HTR-8/SVneo (cell line): ENCODE measurements at regions not wholly inside any gene's neighbourhood (a gene's known extent, or its start where the extent isn't known, plus 50 kb on each side); places are given as distances from the start of the nearest gene placed in this dataset.
A peak's percentile ranks its signal among the peaks of the same experiment; 100 is the strongest.
"Not testable (repeated sequence)": the region's sequence is repeated elsewhere in the genome, so short reads cannot be mapped to it uniquely, and the experiment has no call there.

ENCODE experiments used
- DNase-seq: peaks from one replicate; pipeline ENCODE4 v3.0.0; 2011; ENCODE audit warnings: low spot score, mixed read lengths; ENCODE audit not compliant: insufficient read length
- FAIRE-seq: peaks from 2 replicates; lab custom pipeline; 2011; peaks lifted over from hg19 to GRCh38; lab: Jason Lieb, UNC

DNA sequence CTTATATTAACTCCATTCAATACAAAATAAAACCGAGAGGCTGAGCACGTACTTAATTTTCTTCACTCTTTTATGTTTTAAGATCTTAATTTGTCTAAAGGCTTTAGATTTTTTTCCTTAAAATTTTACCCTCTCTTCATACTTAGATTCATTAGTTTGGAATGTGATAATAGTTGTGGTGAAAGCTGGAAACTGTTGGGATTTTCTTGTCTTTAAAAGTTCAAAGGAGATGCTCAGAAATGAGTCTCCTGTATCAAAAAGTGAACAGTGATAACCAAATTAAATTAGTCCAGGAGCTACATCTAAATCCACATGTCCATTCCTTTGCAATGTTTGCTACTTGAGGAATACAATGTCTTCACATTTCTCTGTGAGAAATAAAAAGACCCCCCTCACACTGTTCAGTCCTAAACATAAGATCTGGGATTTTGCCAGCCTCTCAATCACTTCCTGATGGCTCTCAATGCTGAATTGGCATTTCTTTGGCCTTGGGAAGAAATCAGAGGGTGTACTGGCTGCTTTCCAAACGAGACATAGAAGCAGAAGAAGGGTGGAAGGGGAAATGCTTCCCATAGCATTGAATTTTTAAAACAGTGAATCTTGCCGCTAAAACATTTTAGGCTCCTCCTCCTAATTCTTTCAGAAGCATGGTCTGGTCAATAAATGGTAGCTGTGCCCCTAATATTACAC lies 245.0 kb downstream of the SHOX2 start:
- FAIRE-seq (no peak), DNase-seq (no peak)

DNA sequence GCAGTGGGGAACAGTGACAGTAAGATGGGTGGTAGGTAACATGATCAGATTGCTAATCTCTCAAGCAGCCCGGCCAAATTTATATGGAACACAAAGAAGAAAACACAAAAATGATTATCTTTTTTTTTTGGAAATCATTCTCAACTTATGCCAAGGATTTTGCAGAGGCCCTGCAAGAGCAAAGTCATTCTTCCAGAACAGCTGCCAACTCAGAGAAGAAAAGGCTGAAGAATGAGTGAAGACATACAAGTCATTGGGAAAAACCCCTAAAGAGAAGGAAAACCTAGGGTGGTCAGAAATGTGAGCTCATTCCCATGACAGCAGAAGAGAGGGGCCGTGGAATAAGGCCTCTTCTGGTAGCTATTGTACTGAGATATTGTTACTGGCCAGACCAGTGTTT lies 246.7 kb downstream of the SHOX2 start:
- FAIRE-seq (no peak), DNase-seq (no peak)

GRCh38 chr3:157858821-157859220 lies 247.4 kb downstream of the SHOX2 start:
- DNase-seq (no peak), FAIRE-seq (no peak)

- FAIRE-seq = no peak
- no peak for DNase-seq
Measured at GRCh38 chr3:157857440-157857839, 248.8 kb downstream of the SHOX2 start.

DNA sequence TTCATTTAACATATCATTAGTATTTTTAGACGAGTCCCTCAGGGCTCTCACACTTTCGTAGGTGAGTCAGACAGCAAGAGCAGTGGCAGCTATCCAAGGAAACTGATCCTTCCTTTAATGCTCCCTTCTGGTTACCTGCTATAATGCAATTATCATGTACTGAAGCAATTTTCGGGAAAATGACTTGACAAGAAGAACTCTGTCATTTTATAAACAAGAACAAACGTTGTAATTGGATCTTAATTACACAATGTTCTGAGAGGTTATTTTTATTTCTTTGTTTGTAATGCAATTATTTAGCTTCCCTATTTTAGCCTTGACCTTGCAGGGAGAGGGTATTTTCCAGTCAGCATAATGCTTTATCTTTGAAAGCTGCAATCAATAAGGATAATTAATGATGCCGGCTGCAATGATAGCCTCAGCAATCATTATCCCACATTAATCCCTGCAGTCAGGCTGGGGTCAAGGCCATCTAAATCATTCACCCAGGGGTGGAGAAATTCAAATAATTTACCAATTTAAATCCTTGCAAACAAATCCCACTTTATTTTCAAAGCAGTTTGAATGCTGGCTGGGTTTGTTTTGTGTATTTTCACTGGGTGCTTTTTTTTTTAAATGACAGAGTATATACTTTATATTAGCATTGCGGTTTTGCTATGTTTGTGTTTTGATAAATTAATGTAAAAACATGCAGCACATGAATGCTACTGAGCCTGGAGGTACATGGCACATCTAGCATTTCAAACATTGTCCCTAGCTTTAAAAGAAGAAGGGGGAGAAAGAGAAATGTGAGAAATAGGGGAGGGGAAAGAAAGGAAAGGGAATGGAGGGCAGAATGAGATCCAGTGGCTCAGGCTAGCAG lies 249.9 kb downstream of the SHOX2 start:
- DNase-seq (no peak), FAIRE-seq (no peak)

DNA sequence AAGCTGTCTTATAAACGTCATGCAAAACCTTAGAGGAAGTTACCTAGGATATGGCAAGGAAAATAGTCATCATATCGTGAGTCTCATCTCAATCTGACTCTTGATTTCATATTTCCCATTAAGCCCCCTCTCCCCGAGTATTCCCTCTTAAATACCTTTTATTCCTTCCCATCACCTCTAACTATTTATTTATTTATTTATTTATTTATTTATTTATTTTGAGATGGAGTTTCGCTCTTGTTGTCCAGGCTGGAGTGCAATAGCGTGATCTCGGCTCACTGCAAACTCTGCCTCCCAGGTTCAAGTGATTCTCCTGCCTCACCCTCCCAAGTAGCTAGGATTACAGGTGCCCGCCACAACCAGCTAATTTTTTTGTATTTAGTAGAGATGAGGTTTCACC lies 260.4 kb downstream of the SHOX2 start:
- DNase-seq, FAIRE-seq: not testable (repeated sequence)

DNA sequence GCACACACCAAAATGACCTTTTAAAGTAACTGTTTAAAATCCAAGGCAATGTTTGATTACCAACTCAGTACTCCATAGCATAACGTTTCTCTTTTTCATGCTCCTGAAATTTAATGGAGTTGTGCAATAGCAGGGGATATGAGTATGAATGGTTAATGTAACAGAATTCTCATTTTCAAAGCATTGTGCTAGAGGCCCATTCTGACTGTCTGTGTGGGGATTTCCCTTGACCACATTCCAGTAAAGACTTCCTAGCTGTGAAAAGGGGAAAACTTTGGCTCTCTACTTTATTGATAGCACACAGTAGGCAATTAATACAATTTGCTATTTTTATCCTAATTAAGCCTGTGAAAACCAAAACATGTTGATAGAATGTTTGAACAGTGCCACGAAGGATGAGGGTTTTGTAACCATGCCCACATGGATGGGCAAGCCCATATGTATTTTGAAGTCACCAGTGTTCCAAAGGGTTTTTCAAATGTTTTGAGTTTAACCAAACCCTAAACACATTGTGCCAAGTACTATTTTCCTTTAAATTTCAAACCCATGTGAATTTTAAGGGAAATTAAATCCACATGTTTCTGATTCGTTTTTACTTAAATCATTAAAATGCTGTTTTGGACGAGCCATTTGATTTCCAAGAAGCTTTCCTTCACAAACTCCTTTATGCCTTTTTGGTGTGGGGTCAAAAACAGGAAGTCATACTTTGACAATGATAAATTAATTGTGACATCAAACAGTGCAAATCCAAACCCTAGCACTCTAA lies 261.2 kb downstream of the SHOX2 start:
- FAIRE-seq = no peak
- DNase-seq = no peak

- FAIRE-seq (no peak), DNase-seq (no peak)
Measured at GRCh38 chr3:157844216-157844615, 262.0 kb downstream of the SHOX2 start.

DNA sequence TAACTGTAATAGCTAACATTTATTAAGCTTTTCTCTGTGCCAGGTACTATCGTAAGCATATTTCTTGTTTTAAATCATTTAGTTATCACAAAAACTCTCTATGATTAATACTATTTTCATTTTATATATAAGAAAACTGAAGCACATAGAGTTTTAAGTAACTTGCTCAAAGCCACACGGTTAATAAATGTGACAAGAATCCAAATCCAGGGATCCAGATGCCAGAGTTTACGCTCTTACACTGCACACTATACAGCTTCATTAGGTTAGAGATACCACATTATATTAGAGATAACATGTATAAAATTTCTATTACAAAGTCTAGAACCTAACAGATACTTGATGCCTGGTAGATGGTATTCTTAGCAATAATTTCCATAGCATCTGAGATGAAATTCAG lies 265.2 kb downstream of the SHOX2 start:
- no peak for FAIRE-seq
- no peak for DNase-seq

DNA sequence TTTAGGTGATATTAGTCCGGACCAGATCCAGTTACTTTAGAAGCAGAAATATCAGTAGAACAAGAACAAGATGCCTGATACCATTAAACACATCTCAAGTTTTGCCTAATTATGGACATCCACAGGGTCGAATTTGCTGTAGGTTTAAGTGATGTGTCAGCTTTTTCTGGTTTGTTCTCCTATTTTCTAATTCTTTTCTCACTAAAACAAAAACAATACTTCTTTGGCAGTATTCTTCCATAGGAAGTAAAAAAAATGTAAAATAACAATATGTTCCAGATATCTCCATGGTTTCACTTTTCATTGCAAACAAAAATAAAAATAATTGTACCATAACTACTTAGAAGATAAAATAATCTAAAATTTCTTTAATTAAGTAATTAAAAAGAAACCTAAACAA lies 265.7 kb downstream of the SHOX2 start:
- FAIRE-seq (no peak), DNase-seq (no peak)

DNA sequence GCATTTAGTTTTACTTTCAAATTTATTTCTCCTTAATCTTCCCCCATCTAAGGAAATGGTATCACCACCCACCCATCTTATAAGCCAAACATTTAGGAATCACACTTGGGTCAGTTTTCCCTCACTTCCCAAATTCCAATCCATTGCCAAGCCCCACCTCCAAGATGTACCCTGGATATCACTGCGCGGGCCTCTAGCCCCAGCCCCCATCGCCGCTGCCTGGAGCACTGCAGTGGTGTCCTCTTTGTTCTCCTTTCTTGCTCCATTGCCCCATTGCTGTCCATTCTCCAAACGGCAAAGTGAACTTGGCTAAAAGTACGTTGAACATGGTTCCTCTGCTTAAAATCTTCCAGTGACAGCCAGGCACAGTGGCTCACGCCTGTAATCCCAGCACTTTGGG lies 267.8 kb downstream of the SHOX2 start:
- no peak for FAIRE-seq

DNA sequence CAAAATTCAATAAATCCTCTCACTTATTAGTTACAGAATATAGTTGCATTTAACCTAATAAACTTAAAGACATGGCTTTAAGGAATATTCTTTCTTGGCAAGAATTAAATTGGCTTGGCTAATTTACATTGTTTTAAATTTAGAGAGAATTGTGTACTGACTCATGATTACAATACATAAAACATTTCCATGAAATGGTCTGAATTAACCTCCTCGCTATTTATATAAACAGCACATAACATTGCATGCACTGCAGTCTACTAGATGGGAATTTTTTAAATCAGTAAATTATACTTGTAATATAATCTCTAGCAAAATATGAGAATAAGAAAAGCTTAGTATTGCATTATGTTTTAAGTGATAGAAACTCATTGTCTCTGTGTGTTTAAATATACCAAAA lies 268.9 kb downstream of the SHOX2 start:
- FAIRE-seq = no peak
- no peak for DNase-seq

More for the DNA sequence above, 267.8 kb downstream of the SHOX2 start:
- DNase-seq = no peak

DNA sequence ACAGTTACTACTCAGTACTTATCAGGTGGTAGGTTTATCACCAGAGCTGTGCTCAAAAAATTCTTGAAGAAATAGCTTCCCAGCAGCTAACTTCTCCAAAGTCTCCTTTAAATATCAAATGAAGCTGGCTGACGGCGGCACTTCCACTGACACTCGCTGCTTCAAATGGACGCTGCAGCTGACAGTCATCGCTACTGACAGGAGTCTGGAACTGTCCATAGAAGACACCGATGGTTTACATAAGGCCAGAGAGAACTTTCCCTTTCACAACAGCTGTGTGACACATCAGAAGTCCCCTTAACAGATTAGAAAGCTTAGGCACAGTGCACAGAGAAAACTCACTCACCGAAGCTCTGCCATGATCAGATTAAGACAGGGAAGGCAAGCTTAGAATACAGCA lies 270.2 kb downstream of the SHOX2 start:
- FAIRE-seq (no peak), DNase-seq (no peak)

GRCh38 chr3:157832588-157832987 lies 273.6 kb downstream of the SHOX2 start:
- no peak for DNase-seq
- FAIRE-seq = no peak

- no peak for DNase-seq
Measured at GRCh38 chr3:157830556-157831236, 275.5 kb downstream of the SHOX2 start.

GRCh38 chr3:157829786-157830185 lies 276.4 kb downstream of the SHOX2 start:
- FAIRE-seq = no peak
- no peak for DNase-seq

More at GRCh38 chr3:157830556-157831236, 275.5 kb downstream of the SHOX2 start:
- peak; percentile 31 for FAIRE-seq

DNA sequence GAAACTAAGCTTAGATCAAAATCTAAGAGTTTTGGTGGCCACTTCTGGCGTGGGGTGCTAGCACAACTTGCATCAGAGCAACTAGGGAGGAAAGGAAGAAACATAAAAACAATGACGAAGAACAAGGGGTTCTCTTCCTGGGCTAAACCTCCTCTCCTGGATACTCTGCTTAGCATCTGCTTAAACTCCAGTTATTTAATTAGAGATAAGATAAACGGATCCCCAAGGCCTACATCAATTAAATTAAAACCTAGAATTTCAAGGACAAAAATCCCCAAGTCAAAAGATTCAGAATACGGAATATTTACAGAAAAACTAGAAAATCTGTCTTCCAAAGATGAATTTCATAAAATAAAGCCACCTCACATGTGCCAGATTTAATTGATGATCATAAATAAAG lies 281.9 kb downstream of the SHOX2 start:
- FAIRE-seq (no peak), DNase-seq (no peak)

GRCh38 chr3:157823050-157823449 lies 283.2 kb downstream of the SHOX2 start:
- DNase-seq (no peak), FAIRE-seq (no peak)

DNA sequence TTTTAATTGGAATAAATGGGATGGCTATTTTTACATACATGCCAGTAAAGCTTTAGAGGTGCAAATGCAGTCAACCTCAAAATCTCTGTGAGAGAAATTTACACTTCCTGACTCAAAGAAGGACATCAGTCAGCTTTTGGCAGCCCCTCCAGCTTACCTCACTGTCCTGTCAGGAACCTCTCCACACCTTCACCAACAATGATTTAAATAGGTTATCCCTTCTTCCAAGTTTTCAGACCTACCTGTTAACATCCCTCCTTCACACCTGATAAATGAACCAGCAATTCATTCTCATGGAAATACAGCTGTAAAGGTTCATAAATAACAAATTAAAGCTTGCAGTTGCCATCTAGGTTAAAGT lies 286.1 kb downstream of the SHOX2 start:
- FAIRE-seq (no peak), DNase-seq (no peak)
